Kidney epithelial cell (primary cell): ENCODE measurements at regions not wholly inside any gene's neighbourhood (a gene's known extent, or its start where the extent isn't known, plus 50 kb on each side); places are given as distances from the start of the nearest gene placed in this dataset.
"Not testable (repeated sequence)": the region's sequence is repeated elsewhere in the genome, so short reads cannot be mapped to it uniquely, and the experiment has no call there.

Source experiments
- DNase-seq: peaks from one replicate; pipeline ENCODE4 v3.0.0-alpha.2; 2010; ENCODE audit warnings: low read depth
- H3K27me3 ChIP-seq: 2 replicates; pipeline ENCODE4 v1.6.0; 2011; ENCODE audit warnings: low read length; ENCODE audit not compliant: control insufficient read depth, insufficient read depth
- H3K36me3 ChIP-seq: 2 replicates; pipeline ENCODE4 v1.5.1; 2011; ENCODE audit warnings: low read length; ENCODE audit not compliant: control insufficient read depth, insufficient read depth
- H3K4me3 ChIP-seq: 2 replicates; pipeline ENCODE4 v1.5.1; 2011; ENCODE audit warnings: low read depth, mild to moderate bottlenecking, control low read depth, low read length
- TF ChIP-seq, protein P1 (sequence below): IDR thresholded peaks from 2 replicates; pipeline ENCODE4 v1.5.1; 2011; ENCODE audit warnings: mild to moderate bottlenecking, moderate library complexity, low read length, control low read depth, inconsistent platforms; ENCODE audit not compliant: insufficient read depth, poor library complexity, severe bottlenecking

DNA sequence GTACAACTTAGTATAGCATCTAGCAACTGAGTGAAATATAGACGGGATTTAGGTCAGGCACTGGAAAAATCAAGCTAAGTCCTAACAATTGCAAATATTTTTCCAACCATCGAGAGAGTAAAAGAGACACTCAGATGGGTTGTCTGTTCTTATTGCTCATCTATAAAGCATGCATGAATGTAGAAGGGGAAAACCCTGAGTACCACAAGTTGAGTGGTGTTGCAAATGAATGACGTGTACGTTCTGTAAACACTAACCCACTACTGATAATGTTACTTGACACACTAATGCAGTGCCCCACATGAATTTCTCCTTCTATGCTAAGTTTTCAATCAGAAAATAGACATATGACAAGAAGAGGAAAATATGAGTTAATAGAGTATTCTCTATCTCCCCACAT, 211.2 kb downstream of the COX18 start:
- TF ChIP-seq, protein P1, sequence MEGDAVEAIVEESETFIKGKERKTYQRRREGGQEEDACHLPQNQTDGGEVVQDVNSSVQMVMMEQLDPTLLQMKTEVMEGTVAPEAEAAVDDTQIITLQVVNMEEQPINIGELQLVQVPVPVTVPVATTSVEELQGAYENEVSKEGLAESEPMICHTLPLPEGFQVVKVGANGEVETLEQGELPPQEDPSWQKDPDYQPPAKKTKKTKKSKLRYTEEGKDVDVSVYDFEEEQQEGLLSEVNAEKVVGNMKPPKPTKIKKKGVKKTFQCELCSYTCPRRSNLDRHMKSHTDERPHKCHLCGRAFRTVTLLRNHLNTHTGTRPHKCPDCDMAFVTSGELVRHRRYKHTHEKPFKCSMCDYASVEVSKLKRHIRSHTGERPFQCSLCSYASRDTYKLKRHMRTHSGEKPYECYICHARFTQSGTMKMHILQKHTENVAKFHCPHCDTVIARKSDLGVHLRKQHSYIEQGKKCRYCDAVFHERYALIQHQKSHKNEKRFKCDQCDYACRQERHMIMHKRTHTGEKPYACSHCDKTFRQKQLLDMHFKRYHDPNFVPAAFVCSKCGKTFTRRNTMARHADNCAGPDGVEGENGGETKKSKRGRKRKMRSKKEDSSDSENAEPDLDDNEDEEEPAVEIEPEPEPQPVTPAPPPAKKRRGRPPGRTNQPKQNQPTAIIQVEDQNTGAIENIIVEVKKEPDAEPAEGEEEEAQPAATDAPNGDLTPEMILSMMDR: no peak
- peak; percentile 73 for DNase-seq
- Histone ChIP-seq H3K4me3 (no peak overlapping the region), H3K27me3 (no peaks in the 10 kb centered on the region), H3K36me3 (no peaks in the 10 kb centered on the region)

DNA sequence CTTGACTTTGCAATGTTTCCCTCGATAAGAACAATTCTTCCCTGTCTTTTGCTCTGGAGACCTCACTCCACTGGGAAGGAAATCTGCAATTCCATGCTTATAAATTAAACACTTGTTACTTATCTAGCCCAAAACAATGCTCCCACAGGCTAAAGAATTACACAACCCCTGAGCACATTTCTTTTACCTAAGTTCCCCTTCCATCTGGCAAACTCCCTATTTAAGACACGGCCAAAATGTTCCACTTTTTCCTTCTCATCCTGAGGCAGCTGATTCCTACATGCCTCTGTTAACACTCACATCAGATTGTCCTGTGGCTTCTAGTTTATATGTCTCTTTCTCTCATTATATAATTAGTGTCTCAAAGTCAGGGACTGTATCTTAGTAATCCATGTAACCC, 211.7 kb downstream of the COX18 start:
- H3K36me3 ChIP-seq: no peaks in the 10 kb centered on the region
- TF ChIP-seq, protein P1: no peak
- no peaks in the 10 kb centered on the region for H3K27me3 ChIP-seq
- no peak overlapping the region for H3K4me3 ChIP-seq
- DNase-seq: no peak

DNA sequence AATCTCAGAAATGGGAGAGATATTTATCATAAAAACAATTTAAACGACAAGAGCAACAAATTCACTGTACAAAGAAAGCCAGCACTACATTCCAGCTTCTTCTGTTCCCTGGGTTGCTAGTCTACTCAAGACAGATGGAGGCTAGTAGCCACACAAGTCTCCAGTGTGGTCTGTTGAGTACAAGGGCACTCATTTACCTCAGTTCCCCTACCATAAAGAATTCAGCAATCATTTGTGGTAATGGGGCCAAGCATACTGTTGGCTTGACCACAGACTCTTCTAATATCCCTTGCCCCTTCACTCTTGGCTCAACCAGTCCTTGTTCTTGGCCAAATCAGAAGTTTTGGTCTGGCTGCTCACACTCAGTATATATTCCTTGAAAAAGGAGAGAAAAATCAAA, 212.3 kb downstream of the COX18 start:
- TF ChIP-seq, protein P1: no peak
- H3K4me3 ChIP-seq: no peak overlapping the region
- H3K36me3 ChIP-seq: no peaks in the 10 kb centered on the region
- DNase-seq: no peak
- H3K27me3 ChIP-seq: no peaks in the 10 kb centered on the region

DNA sequence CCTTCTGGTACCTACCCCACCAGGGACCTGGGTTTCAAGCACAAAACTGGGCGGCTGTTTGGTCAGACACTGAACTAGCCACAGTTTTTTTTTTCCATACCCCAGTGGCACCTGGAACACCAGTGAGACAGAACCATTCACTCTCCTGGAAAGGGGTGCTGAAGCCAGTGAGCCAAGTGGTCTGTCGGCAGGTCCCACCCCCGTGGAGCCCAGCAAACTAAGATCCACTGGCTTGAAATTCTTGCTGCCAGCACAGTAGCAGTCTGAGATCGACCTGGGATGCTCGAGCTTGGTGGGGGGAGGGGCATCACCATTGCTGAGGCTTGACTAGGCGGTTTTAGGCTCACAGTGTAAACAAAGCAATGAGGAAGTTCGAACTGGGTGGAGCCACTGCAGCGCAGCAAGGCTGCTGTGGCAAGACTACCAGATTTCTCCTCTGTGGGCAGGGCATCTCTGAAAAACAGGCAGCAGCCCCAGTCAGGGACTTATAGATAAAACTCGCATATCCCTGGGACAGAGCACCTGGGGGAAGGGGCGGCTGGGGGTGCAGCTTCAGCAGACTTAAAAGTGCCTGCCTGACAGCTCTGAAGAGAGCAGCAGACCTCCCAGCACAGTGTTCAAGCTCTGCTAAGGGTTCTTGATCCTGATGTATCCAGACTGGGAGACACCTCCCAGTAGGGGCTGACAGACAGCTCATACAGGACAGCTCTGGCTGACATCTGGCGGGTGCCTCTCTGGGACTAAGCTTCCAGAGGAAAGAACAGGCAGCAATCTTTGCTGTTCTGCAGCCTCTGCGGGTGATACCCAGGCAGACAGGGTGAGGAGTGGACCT, 223.0 kb downstream of the COX18 start:
- no peak overlapping the region for H3K4me3 ChIP-seq
- TF ChIP-seq, protein P1: no peak
- no peak for DNase-seq
- no peaks in the 10 kb centered on the region for H3K36me3 ChIP-seq
- H3K27me3 ChIP-seq: no peaks in the 10 kb centered on the region

DNA sequence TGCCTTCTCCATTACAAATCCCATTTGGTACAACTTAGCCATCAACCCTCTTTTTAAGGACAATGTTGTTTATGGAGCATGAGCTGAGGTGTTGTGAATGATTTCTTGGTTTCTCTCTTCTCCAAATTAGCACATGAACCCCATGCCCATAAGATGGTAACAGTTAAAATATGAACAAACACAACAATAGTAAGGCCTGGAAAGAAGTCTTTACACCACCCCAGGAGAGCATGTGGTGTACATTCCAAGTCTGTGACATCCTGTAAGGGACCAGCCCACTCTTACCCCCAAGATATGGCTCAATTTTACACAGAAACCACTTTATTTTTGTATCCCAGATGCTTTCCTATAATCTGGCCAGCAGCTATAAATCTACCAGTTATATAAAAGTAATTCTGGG, 226.1 kb downstream of the COX18 start:
- Histone ChIP-seq H3K36me3 (no peaks in the 10 kb centered on the region), H3K27me3 (no peaks in the 10 kb centered on the region), H3K4me3 (no peak overlapping the region)
- TF ChIP-seq, protein P1: no peak
- DNase-seq: no peak

DNA sequence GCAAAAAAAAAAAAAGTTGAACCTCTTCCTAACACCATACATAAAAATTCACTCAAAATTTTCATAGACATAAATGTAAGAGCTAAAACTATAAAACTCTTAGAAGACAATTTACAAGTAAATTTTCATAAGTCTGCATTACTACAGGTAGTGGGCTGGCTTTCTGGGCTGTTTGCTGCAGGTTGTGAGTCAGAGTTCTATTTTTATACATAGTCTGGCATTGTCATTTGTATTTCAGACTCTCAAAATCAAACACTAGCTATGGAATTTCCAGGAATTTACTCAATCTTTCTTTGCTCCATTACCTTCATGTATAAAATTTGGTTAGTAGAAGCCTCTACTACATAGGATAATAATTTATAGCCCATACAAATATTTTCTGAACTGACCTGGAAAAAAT, 227.2 kb downstream of the COX18 start:
- H3K27me3 ChIP-seq: no peaks in the 10 kb centered on the region
- TF ChIP-seq, protein P1: no peak
- no peak overlapping the region for H3K4me3 ChIP-seq
- H3K36me3 ChIP-seq: no peaks in the 10 kb centered on the region
- DNase-seq: no peak

DNA sequence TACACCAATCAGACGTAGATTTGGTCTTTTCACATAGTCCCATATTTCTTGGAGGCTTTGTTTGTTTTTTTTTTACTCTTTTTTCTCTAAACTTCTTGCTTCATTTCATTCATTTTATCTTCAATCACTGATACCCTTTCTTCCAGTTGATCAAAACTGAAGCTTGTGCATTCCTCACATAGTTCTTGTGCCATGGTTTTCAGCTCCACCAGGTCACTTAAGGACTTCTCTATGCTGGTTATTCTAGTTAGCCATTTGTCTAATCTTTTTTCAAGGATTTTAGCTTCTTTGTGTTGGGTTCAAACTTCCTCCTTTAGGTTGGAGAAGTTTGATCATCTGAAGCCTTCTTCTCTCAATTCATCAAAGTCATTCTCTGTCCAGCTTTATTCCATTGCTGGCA, 229.3 kb downstream of the COX18 start:
- not testable (repeated sequence) for H3K36me3 ChIP-seq, H3K4me3 ChIP-seq, DNase-seq, H3K27me3 ChIP-seq
